NCI-H1930 (cell line): ENCODE measurements at regions not wholly inside any gene's neighbourhood (a gene's known extent, or its start where the extent isn't known, plus 50 kb on each side); places are given as distances from the start of the nearest gene placed in this dataset.
"Not testable (repeated sequence)": the region's sequence is repeated elsewhere in the genome, so short reads cannot be mapped to it uniquely, and the experiment has no call there.

Experiments
- DNase-seq, 2 experiments: peaks; one replicate each; lab custom pipeline; 2025; lab: John Stamatoyannopoulos, UW

DNA sequence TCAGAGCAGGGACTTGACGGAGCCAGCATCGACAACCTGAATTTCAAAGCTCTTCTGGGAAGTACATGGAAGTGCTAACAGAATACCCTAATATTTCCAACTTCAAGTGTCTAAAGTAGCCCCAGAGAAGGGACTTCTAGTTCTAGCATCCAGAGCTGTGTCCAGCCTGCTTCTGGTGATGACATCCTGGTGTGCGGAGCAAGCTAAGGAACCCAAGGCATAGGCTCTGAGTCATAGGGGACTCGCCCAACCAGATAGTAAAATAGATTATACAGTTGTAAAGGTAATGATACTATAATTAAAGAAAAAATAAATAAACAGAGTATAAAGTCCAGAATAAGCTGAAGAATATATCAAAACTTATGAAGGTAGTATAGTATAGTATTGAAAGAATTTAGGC lies 108.1 kb upstream of the SERPINE2 start:
- DNase-seq, result no peak

- DNase-seq, result no peak
These were observed 107.5 kb upstream of the SERPINE2 start for GRCh38 chr2:224146356-224147160.

- DNase-seq, result no peak
These were observed 106.8 kb upstream of the SERPINE2 start for GRCh38 chr2:224145751-224146355.

- no peak for DNase-seq
These were observed 104.4 kb upstream of the SERPINE2 start for GRCh38 chr2:224143526-224143925.

- DNase-seq, result no peak
These were observed 103.6 kb upstream of the SERPINE2 start for GRCh38 chr2:224142397-224143312.

DNA sequence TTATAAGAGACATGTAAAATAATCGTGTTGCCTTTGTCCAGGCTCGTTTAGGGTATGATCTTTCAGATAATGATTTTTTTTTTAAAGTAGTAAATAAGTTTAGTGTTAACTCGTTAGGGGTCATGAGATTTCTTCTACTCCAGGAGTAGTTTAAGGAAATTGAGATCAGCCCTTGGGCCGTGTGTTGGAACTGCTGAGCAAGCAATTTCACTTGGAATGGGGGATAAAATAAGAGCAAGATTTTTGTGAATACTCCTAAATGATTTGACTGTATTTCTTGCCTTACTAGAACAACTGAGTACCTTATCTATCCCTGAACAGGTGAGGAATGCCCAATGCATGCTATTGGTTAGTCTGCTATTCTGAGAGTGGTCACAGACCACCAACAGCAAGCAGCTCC lies 102.2 kb upstream of the SERPINE2 start:
- DNase-seq, result no peak

GRCh38 chr2:224137208-224137607 lies 98.1 kb upstream of the SERPINE2 start:
- DNase-seq, result no peak

DNA sequence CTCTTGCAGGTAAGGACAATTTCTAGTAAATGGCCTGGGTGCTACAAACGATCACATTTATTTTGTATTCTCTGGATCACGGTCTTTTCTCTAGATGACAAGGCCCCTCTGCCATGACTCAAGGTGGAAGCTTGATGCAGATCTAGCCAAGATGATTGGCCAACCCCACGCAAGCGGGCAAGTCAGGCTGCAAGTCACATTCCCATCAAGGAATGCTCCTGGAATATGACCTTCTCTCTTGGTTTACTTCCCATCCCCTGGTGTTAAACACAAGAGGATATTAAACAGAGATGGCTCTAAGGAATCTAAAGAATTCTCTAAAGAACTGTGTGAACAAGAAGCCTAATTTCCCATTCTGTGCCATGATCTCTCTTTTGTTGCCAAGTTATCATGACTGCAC lies 97.3 kb upstream of the SERPINE2 start:
- DNase-seq, result no peak

GRCh38 chr2:224135881-224136280 lies 96.8 kb upstream of the SERPINE2 start:
- DNase-seq, result no peak

- DNase-seq, result no peak
These were observed 95.1 kb upstream of the SERPINE2 start for GRCh38 chr2:224134003-224134734.

GRCh38 chr2:224133387-224133786 lies 94.3 kb upstream of the SERPINE2 start:
- DNase-seq, result no peak

- no peak for DNase-seq
These were observed 88.9 kb upstream of the SERPINE2 start for GRCh38 chr2:224127871-224128501.

GRCh38 chr2:224126440-224126839 lies 87.4 kb upstream of the SERPINE2 start:
- no peak for DNase-seq

- no peak for DNase-seq
These were observed 86.9 kb upstream of the SERPINE2 start for GRCh38 chr2:224126003-224126402.

- no peak for DNase-seq
These were observed 83.5 kb upstream of the SERPINE2 start for GRCh38 chr2:224122542-224122941.

DNA sequence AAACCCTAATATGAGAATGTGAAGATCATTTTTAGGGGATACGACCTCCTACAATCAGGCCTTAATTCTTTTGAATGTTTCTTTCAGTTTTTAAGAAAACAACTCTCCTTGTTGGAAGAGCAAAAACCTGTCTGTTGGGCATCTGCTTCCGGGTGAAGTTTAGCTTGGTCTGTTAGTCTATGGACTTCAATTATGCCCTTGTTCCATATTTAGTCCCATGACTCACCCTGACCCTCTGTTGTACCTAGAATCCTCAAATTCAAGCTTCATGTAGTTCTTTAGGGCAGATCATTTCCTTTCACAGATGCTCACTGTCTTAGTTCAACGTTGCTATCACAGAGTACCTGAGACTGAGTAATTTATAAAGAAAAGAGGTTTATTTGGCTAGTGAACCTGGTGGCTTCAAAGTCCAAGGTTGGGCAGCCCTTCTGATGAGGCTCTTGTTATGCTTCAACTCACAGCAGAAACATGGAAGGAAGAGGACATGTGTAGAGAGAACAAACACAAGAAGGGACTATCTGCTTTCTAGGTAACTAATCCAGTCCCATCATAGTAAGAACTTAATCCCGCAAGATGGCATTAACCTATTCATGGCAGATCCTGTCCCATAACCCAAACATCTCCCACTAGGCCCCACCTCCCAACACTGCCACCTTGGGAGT lies 82.5 kb upstream of the SERPINE2 start:
- DNase-seq, result no peak

- no peak for DNase-seq
These were observed 81.9 kb upstream of the SERPINE2 start for GRCh38 chr2:224120986-224121385.

DNA sequence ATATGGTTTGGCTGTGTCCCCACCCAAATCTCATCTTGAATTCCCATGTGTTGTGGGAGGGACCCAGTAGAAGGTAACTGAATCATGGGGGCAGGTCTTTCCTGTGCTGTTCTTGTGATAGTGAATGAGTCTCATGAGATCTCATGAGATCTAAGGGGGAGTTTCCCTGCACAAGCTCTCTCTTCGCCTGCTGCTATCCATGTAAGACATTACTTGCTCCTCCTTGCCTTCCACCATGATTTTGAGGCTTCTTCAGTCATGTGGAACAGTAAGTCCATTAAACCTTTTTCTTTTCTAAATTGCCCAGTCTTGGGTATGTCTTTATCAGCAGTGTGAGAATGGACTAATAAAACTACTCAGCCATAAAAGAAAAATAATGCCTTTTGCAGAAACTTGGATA lies 80.8 kb upstream of the SERPINE2 start:
- not testable (repeated sequence) for DNase-seq

DNA sequence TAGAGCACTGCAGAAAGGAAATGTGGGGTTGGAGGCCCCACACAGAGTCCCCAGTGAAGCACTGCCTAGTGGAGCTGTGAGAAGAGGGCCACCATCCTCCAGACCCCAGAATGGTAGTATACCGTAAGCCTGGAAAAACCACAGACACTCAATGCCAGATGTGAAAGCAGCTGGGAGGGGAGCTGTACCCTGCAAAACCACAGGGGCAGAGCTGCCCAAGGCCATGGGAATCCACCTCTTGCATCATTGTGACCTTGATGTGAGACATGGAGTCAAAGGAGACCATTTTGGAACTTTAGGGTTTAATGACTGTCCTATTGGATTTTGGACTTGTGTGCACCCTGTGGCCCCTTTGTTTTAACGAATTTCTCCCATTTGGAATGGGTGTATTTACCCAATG lies 75.3 kb upstream of the SERPINE2 start:
- DNase-seq, result no peak

- not testable (repeated sequence) for DNase-seq
These were observed 74.8 kb upstream of the SERPINE2 start for GRCh38 chr2:224113930-224114329.

- no peak for DNase-seq
These were observed 72.5 kb upstream of the SERPINE2 start for GRCh38 chr2:224111576-224111975.
